UCSD-AML1 (cell line): ENCODE measurements at regions not wholly inside any gene's neighbourhood (a gene's known extent, or its start where the extent isn't known, plus 50 kb on each side); places are given as distances from the start of the nearest gene placed in this dataset.
"Not testable (repeated sequence)": the region's sequence is repeated elsewhere in the genome, so short reads cannot be mapped to it uniquely, and the experiment has no call there.

Experiments used
- DNase-seq: peaks from one replicate; lab custom pipeline; 2025; ENCODE audit not compliant: unreplicated experiment; lab: John Stamatoyannopoulos, UW

DNA sequence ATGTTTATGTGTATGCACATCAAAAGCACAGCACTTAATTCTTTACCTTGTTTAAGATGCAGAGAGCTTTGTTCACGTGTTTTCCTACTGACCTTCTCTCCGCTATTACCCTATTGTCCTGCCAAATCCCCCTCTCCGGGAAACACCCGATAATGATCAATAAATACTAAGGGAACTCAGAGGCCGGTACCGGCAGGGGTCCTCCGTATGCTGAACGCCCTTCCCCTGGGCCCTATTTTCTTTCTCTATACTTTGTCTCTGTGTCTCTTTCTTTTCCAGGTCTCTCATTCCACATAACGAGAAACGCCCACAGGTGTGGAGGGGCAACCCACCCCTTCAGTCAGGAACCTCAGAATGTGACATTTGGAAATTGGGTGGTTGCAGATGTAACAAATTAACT, 160.1 kb downstream of the ADRA2C start:
- not testable (repeated sequence) for DNase-seq

DNA sequence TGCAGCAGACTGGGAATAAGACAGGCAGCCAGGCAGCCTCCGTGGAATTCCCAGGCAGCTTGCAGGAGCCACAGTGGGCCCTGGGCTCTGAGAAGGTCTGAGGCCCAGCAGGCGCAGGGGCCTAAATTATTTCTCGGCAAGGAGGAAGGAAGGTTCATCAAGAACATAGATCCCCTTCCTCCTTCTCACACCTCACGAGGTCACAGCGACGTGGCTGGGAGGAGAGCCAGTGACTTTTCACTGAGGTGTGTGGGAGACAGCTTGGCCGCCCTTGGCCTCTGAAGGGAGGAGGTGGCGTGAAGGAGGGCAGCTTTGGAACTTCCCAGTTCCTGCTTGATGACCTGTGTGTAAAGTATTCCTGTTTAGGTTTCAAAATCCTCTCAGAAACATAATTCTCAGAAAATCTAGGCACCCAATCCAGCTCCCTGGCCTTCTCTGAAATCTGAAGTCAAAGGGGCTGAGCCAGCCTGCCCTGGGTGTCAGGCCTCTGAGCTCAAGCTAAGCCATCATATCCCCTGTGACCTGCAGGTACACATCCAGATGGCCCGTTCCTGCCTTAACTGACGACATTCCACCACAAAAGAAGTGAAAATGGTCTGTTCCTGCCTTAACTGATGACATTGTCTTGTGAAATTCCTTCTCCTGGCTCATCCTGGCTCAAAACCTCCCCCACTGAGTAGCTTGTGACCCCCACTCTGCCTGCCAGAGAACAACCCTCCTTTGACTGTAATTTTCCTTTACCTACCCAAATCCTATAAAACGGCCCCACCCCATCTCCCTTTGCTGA, 161.0 kb downstream of the ADRA2C start:
- DNase-seq: not testable (repeated sequence)

DNA sequence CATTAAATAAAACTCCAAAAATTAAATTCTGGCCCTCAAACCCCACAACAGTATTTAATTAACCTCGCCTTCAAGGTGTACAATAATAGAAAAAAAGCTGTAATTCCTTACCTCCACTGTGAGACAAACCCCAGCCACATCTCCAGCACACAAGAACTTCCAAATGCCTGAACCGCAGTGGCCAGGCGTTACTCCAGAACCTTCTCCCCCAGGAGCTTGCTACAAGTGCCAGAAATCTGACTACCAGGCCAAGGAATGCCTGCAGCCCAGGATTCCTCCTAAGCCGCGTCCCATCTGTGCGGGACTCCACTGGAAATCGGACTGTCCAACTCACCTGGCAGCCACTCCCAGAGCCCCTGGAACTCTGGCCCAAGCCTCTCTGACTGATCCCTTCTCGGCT, 163.2 kb downstream of the ADRA2C start:
- DNase-seq: not testable (repeated sequence)

DNA sequence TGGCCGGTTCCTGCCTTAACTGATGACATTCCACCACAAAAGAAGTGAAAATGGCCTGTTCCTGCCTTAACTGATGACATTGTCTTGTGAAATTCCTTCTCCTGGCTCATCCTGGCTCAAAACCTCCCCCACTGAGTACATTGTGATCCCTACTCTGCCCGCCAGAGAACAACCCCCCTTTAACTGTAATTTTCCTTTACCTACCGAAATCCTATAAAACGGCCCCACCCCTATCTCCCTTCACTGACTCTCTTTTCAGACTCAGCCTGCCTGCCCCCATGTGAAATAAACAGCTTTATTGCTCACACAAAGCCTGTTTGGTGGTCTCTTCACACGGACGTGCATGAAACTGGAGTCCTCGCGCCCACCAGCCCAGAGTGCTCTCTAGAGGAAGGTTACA, 166.5 kb downstream of the ADRA2C start:
- DNase-seq: not testable (repeated sequence)

DNA sequence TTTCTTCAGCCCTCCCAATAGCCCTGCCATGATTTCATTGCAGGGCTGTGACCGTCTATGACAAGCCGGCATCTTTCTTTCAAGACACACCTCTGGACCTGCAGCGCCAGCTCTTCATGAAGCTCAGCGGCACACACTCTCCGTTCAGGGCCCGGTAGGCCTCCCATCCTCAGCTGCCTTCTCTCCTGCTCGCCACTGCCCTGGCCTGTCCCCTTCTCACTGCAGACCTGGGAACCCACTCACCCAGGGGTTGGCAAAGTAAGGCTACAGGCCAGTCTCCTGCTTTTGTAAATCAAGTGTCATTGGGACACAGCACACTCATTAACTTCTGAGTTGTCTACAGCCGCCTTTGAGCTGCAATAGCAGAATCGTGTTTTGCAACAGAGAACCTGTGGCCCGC, 169.2 kb downstream of the ADRA2C start:
- not testable (repeated sequence) for DNase-seq

DNA sequence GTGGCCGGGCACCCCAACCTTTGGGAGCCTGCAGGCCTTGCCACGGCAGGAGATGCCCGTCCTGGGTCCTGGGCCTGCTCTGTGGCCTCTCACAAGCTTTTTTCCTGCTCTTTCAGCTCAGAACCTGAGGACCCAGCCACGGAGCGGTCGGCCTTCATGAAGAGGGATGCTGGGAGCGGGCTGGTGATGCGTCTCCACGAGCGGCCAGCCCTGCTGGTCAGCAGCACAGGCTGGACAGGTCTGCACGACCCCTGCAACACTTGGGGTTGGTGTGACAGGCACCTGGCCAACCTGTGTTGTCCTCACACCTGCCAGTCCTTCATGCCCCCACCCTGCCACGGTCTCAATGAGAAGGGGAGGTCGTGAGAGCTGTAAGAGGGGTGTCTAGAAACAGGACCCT, 170.0 kb downstream of the ADRA2C start:
- no peak for DNase-seq

DNA sequence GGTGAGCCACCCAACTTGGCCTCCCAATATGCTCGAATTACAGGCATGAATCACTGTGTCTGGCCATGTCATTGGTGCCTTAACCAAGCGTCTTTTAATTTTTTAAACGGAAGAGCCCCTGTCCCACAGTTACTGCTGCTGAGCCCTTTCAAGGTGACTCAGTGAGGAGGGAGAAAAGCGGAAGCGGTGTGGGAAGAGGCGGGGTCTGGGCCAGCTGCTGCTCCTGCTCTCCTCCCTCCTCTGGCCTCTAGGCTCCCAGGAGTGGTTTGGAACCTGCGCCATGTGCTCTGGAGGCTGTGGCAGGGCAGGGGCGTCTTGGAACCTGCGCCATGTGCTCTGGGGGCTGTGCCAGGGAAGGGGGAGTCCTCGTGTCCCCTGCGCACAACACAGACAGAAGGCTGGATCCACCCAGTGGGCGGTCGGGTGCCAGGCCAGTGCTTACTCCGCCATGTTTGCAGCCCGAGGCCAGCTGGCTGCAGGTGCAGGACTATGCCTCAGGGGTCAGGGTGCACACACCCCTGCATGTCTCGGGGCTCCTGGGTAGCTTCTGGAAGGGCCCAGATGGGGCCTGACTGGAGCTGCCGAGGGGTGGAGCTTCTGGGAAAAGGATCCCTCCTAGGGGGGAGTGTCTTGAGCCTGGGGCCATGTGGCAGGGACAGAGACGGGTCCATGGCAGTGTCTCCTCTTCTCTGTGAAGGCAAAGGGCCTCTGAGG, 171.8 kb downstream of the ADRA2C start:
- not testable (repeated sequence) for DNase-seq

DNA sequence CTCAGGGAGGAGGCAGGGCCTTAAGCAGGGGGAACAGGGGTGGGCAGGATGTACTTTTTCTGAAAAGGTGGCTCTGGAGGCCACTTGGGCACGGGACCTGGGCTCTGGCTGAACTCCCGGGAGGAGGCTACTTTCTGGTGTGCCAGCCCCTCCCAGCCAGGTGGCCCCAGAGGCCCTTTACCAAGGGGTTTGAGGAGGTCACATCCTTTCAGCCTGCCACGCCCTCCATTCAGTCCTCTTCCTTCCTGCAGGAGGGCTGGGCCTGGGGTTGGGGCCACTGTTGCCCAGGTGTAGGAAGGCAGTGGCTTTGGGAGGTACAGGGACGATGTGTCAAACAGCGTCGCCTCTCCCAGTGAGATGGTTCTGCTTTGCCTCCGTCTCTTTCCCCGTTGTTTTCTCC, 172.5 kb downstream of the ADRA2C start:
- not testable (repeated sequence) for DNase-seq

DNA sequence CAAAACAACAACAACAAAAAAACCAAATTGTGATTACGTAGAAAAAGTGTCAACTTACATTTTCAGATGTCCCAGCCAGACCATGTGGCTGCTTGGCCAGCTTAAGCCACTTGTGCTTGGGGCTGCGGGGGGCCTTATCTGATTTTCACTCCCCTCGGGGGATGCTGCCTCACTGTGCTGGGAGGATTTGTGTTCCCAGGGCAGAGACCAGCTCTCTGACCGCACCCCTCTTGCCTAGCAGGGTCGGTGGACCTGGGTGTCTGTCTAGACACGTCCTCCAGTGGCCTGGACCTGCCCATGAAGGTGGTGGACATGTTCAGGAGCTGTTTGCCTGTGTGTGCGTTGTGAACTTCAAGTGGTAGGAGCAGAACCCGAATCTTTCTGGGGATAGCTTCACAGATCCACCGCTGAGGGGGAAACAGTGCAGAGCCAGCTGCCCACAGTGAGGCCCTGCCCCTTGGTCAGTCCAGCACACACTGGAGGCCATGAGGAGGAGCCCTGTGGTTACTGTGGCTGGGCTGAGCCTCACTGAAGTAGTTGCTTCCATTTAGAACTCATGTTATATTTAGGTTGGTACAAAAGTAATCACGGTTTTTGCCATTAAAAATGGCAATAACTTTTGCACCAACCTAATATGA, 173.9 kb downstream of the ADRA2C start:
- not testable (repeated sequence) for DNase-seq

DNA sequence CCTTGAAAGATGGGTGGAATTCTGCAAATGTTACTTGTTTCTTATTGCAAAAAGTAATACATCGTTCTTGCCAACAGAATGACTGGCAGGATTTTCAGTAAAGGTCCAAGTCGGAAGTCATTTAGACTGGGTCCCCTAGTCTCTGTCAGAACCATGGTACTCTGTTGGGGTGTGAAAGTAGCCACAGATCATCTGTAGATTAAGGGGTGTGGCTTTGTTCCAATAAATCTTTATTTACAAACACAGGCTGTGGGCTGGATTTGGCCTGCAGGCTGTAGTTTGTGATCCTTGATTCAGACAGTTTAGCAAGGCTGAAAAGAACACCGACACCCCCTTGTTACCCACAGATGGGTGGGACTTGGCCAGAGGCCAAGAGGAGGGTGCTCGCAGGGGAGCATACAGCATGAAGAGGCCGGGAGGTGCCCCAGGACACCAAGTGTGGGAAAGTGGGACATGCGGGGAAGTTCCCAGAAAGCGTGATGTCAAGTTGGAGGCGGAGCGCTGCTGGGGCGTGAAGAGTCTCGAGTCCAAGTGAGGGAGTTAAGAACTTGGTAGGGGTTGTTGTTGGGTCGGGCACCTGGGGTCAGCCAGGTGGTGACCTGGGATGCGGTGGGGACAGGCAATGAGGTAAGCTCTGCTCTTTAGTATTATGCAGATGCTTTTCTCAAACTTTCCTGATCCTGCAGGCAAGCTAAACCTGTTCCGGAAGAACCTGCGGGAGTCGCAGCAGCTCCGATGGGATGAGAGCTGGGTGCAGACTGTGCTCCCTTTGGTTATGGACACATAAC, 175.7 kb downstream of the ADRA2C start:
- DNase-seq: not testable (repeated sequence)

DNA sequence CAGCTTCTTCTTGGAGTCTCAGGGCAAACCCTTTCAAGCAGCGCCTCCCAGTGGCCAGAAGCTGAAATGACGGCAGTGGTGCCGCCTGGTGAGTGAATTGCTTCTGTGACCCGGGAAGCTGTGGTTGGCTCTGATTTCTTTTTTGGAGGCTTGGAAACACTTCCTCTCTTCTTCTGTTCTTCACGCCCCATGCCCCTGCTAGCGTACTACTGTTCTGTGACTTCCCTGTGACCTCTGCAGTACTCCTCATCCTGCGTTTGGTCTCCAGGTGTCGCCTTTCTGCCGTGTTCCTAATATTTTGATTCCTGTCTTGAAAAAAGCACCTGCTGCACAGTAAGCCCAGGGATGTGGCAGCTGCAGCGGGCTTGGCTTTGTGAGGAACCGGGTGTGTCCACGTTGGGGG, 176.4 kb downstream of the ADRA2C start:
- peak; percentile 49 for DNase-seq

DNA sequence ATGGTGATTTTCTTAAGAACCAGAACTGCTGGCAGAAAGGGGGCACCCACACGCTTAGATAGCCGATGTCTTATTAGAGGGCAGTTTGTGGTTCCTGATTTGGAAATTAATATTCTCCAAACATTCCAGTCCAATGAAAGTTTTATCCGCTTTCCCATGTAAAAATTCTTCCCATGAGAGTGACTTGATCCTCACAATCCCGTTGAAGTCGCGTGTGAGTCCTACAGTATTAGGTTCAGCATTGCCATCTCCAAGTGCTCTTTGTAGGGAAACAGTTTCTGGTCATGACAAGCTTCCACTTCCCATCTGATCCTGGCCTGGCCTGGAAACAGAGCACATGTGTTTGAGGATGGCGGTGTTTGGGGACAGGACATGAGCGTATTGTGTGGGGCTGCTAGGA, 176.9 kb downstream of the ADRA2C start:
- DNase-seq: not testable (repeated sequence)

DNA sequence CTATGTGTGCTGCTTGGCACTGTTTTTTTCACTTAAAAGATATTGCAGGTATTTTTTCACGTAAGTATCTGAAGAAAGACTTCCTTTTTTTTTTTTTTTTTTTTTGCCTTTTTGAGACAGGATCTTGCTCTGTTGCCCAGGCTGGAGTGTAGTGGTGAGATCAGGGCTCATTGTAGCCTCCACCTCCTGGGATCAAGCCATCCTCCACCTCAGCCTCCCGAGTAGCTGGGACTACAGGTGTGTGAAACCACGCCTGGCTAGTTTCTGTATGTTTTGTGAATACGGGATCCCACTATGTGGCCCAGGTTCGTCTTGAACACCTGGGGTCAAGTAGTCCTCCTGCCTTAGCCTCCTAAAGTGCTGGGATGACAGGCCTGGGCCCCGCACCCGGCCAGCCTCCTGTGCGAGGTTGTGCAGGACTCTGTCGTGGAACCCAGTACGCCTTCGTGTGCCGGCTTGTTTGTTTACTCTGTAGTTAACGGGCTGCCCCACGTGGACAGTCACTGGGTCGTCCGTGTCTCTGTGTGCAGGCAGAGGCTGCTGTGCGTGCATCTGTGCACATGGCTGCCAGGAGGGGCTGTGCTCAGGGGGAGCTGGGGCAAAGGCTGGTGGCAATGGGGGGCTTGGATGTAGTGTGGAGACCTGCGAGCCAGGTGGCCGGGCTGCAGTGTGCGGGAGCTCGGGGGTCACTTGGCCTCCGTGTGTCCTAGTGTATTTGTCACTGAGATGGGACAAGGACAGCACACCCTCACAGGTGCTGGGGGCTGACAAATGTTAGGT, 179.5 kb downstream of the ADRA2C start:
- DNase-seq: no peak

DNA sequence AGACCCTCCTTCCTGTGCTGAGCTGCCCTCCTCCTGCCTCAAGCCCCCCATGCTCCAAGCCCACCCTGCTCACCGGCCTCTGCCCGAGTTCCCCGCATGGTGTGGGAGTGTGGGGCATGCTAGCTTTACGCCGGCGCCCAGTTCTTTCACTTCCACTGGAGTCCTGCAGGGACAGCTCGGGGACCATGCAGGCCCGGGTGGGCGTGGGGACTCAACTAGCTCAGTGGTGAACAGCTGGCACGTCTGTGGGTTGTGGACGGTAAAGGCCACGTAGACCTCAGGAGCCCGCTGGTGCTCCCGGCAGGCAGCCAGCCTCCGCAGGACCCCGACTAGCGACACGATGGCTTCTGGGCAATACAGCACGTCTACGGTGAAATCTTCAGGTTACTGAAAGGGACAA, 180.4 kb downstream of the ADRA2C start:
- not testable (repeated sequence) for DNase-seq

DNA sequence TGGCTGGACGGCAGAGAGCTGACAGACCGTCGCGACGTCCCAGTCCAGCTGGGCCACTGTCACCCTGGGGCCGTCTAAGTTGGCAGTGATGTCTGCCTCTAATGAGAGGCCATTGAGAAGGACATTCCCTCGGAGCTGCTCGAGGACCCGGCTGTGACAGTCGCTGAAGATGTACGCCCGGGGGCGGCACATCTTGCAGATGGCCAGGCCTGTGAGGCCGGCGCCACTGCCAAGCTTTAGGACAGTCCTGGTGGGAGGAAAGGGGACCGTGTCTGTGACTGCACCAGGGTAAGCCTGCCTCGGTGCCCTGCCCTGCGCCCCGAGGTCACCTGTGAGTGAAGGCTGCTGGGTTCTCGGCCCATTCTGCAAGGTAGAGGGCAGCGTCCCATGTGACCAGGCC, 181.6 kb downstream of the ADRA2C start:
- DNase-seq: not testable (repeated sequence)

DNA sequence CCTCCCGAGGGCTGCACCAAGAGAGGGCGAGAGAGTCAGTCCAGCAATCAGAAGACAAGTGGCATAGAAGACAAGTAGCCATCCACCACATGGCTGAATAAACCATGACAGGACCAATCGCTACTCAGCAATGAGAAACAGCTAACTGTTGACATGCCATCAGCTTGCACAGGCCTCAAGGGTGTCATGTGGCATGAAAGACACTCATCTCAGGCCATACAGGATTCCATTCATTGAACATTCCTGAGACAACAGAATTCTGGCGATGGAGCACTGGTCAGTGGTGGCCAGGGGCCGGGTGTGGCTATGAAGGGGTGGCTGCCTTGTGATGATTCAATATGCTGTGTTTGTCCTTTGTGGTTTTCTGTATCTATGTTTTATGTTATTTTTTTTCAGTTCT, 182.0 kb downstream of the ADRA2C start:
- DNase-seq: not testable (repeated sequence)

DNA sequence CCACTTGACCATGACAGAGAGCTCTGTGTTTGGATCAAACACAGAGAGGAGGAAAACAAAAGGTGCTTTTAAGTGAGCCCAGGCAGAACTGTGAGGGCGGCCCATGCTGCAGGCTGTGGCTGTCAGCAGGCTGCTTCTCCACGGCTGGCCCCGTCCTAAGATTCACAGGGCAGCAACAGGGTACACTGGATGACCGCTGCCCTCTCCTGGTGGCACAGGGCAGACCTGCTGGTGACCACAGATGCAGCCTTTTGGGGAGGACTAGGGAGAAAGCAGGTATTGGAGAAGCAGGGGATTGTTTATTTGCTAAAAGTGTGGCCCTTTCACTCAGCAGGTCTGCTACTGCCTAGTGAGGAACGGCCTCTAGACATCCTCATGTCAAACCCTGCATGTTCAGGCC, 183.7 kb downstream of the ADRA2C start:
- peak; percentile 33 for DNase-seq

DNA sequence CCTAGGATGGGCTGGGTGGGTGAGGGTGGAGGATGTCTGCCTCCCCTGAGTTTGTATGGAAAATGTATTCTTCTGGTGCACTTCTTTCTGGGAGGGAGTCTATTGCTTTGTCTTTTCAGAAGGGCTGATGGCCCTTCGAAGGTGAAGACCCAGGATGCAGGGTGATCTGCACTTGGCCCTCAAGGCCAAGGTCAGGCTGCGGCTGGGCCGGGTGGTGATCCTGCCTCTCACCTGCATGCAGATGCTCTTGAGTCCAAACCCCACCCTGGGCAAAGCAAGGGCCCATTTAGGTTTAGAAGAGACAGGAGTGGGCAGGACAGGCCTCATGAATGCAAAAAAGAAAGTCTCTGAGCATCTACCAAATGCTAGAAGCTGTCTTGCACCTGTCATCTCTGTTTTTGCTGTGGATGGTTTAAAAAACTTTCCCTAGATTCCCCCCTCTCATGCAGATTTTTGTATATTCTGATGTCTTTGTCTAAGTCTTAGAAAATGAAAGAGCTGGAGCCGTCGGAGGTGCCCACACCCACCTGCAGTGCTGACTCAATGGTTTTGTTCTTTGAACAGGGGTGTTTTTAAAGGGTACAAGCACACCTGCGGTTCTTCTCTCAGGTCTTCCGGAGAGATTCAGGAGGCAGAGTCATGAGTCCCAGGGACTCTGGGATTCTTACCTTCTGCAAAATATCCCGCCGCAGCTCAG, 186.4 kb downstream of the ADRA2C start:
- not testable (repeated sequence) for DNase-seq

DNA sequence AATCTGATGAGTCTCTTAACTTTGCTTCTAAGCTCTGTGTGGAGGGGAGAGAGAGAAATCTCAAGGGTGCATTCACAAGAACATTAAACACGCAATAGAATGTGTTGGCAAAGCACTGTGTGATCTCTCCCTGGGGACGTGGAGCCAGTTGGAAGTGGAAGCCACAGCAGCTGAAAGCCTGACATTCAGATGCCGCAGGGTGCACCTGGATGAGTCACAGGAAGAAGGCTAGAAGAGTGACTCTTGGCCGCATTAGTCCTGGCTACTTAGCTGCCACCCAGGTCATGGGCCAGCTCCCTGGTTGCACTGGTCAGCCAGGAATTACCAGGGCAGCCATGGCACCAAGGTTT, 186.9 kb downstream of the ADRA2C start:
- DNase-seq: not testable (repeated sequence)
